Ishikawa (cell line): ENCODE measurements at regions not wholly inside any gene's neighbourhood (a gene's known extent, or its start where the extent isn't known, plus 50 kb on each side); places are given as distances from the start of the nearest gene placed in this dataset.

Experiments
- CEBPB ChIP-seq: IDR thresholded peaks from 2 replicates; pipeline ENCODE4 v1.6.1; 2012
- CREB1 ChIP-seq: IDR thresholded peaks from 2 replicates; pipeline ENCODE4 v1.6.1; 2012; ENCODE audit warnings: low read depth
- EGR1 ChIP-seq: IDR thresholded peaks from 2 replicates; pipeline ENCODE4 v1.6.1; 2012
- EP300 ChIP-seq: IDR thresholded peaks from 2 replicates; pipeline ENCODE4 v1.6.1; 2012; ENCODE audit warnings: borderline replicate concordance
- FOXM1 ChIP-seq: IDR thresholded peaks from 2 replicates; pipeline ENCODE4 v1.6.1; 2012; ENCODE audit warnings: low read depth, borderline replicate concordance
- MAX ChIP-seq: IDR thresholded peaks from 2 replicates; pipeline ENCODE4 v1.6.1; 2012
- NFIC ChIP-seq: IDR thresholded peaks from 2 replicates; pipeline ENCODE4 v1.6.1; 2012
- RAD21 ChIP-seq: IDR thresholded peaks from 2 replicates; pipeline ENCODE4 v1.6.1; 2012; ENCODE audit warnings: low read depth
- REST ChIP-seq: IDR thresholded peaks from 2 replicates; pipeline ENCODE4 v1.6.1; 2012; ENCODE audit warnings: low read depth, mild to moderate bottlenecking
- TAF1 ChIP-seq: IDR thresholded peaks from 2 replicates; pipeline ENCODE4 v1.6.1; 2012; ENCODE audit warnings: low read depth, mild to moderate bottlenecking
- TCF12 ChIP-seq: IDR thresholded peaks from 2 replicates; pipeline ENCODE4 v1.6.1; 2012; ENCODE audit warnings: low read depth
- TEAD4 ChIP-seq: IDR thresholded peaks from 2 replicates; pipeline ENCODE4 v1.6.1; 2012
- USF1 ChIP-seq: IDR thresholded peaks from 2 replicates; pipeline ENCODE4 v1.6.1; 2012
- YY1 ChIP-seq: IDR thresholded peaks from 2 replicates; pipeline ENCODE4 v1.6.1; 2012; ENCODE audit warnings: low read depth
- ZBTB7A ChIP-seq: IDR thresholded peaks from 2 replicates; pipeline ENCODE4 v1.6.1; 2012; ENCODE audit warnings: low read depth

GRCh38 chr9:86804011-86804410 is 143.3 kb downstream of the GAS1 start:
- TF ChIP-seq USF1: no peak
- TF ChIP-seq NFIC: no peak
- TF ChIP-seq REST: no peak
- TF ChIP-seq TAF1: no peak
- TF ChIP-seq RAD21: no peak
- no peak for TF ChIP-seq YY1
- no peak for TF ChIP-seq FOXM1
- no peak for TF ChIP-seq TCF12
- TF ChIP-seq TEAD4: no peak
- TF ChIP-seq CREB1: no peak
- no peak for TF ChIP-seq EP300
- TF ChIP-seq EGR1: no peak
- TF ChIP-seq CEBPB: no peak
- TF ChIP-seq ZBTB7A: no peak

- no peak for TF ChIP-seq EGR1
- no peak for TF ChIP-seq YY1
- TF ChIP-seq NFIC: no peak
- TF ChIP-seq FOXM1: no peak
- no peak for TF ChIP-seq EP300
- no peak for TF ChIP-seq TCF12
- no peak for TF ChIP-seq TAF1
- TF ChIP-seq MAX: no peak
- no peak for TF ChIP-seq CEBPB
- TF ChIP-seq TEAD4: no peak
- no peak for TF ChIP-seq REST
- TF ChIP-seq CREB1: no peak
- no peak for TF ChIP-seq USF1
- TF ChIP-seq ZBTB7A: no peak
- TF ChIP-seq RAD21: no peak
These were observed 144.2 kb downstream of the GAS1 start for GRCh38 chr9:86802900-86803673.

GRCh38 chr9:86801246-86801645 is 146.1 kb downstream of the GAS1 start:
- TF ChIP-seq RAD21 (no peak), EGR1 (no peak), MAX (no peak), YY1 (no peak), FOXM1 (no peak), EP300 (no peak), ZBTB7A (no peak), CEBPB (no peak), NFIC (no peak)

- TF ChIP-seq TAF1 (no peak), YY1 (no peak)
These were observed 146.6 kb downstream of the GAS1 start for GRCh38 chr9:86800681-86801080.

- no peak for TF ChIP-seq NFIC
- TF ChIP-seq TCF12: no peak
- TF ChIP-seq ZBTB7A: no peak
- TF ChIP-seq CREB1: no peak
- TF ChIP-seq EGR1: no peak
- TF ChIP-seq REST: no peak
- no peak for TF ChIP-seq CEBPB
- no peak for TF ChIP-seq MAX
These were observed 148.3 kb downstream of the GAS1 start for GRCh38 chr9:86798966-86799365.
